GM21360 (cell line): ENCODE measurements at regions not wholly inside any gene's neighbourhood (a gene's known extent, or its start where the extent isn't known, plus 50 kb on each side); places are given as distances from the start of the nearest gene placed in this dataset.
"Not testable (repeated sequence)": the region's sequence is repeated elsewhere in the genome, so short reads cannot be mapped to it uniquely, and the experiment has no call there.

Experiments
- ATAC-seq: cut with Tn5 transposase; IDR thresholded peaks from one replicate; pipeline ENCODE4 v1.9.1; 2021; ENCODE audit warnings: mild to moderate bottlenecking, moderate library complexity; ENCODE audit not compliant: unreplicated experiment

DNA sequence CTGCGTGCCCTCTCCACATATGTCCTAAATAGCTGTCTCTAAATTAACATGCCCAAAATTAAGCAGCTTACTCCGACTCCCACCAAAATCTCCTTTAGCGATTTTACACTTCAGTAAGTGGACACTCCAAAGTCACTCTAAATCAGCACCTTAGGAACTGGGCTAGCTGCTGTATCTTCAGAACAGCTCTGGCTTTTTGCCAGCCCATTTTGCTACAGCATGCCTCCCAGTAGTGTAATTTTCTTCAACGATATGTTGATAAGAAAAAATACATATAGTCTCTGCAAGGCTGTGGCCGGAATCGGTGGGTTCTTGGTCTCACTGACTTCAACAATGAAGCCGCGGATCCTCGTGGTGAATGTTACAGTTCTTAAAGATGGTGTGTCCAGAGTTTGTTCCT, 291.8 kb upstream of the RGPD4 start:
- ATAC-seq = no peak

DNA sequence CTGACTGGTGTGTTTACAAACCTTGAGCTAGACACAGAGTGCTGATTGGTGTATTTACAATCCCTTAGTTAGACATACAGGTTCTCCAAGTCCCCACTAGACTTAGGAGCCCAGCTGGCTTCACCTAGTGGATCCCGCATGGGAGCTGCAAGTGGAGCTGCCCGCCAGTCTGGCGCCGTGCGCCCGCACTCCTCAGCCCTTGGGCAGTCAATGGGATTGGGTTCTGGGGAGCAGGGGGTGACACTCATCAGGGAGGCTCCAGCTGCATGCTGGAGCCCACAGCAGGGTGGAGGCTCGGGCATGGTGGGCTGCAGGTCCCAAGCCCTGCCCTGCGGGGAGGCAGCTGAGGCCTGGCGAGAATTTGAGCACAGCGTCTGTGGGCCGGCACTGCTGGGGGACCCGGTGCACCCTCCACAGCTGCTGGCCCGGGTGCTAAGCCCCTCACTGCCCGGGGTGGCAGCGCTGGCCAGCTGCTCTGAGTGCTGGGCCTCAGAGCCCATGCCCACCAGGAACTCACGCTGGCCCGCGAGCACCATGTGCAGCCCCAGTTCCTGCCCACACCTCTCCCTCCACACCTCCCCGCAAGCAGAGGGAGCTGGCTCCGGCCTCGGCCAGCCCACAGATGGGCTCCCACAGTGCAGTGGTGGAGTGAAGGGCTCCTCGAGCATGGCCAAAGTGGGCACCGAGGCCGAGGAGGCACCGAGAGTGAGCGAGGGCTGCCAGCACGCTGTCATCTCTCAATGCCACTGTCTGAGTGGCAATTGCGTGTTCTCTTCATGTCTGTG, 290.6 kb upstream of the RGPD4 start:
- ATAC-seq = not testable (repeated sequence)

DNA sequence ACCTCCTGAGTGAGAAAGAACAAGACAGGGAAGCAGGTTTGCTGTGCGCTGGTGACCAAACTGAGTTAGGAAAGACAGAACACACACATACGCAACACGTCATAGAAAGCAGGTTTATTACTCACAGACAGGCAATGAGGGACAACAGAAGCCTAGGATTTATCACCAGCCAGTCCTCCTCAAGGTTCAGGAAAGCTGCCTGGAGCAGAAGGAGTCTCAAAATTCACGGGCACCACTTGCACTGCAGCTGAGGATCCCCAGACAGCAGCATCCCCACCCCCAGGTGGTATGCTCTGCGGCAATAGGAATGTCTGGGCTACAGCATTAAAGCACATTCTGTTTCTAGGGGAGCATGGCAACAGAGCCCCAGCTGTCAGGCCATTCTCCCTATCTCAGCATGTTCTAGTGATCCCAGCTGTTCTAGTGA, 284.4 kb upstream of the RGPD4 start:
- ATAC-seq = no peak

DNA sequence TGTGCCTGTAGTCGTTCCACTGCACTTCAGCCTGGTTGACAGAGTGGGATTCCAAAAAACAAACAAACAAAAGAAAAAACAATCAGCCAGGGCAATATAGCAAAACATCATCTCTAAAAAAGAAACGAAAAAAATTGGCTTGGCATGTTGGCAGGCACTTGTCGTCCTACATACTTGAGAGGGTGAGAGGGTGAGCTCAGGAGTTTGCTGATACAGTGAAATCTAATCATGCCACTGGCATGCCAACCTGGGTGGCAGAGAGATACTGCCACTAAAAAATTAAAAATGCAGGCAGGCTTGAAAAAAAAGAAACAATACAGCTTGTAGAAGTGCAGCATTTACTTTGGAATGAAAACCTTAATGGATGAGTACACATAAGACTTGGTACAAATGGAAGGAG, 282.9 kb upstream of the RGPD4 start:
- ATAC-seq = no peak

DNA sequence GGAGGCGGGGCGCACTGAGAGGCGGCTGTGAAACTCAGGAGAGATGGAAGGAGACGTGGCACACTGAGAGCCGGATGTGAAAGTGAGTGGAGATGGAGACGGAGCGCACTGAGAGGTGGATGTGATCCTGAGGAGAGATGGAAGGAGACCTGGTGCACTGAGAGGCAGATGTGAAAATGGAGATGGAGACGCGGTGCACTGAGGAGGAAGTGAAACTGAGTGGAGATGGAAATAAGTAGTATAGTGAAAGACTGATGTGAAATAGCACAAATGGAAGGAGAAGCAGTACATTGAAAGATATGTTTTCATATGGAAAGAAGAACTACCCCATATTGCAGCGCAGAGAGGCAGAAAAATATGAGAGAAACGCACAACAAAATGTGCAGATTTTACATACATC, 281.6 kb upstream of the RGPD4 start:
- no peak for ATAC-seq

DNA sequence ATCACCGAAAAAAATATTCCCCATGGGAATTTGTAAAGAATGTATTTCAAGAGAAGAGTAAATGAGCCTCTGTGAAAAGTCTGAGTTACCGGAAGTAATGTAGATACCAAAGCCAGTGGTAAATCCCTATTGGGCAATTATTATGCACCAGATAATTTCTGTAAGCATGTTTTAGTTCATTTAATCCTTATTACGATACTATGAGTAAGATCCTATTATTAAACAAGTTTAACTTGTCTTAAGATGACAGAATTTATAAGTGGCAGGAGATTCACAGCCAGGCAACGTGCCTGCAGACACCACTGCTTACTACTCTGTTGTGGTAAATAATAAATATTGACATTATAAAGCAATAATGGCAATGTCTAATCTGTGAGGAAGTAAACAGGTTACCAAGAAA, 280.8 kb upstream of the RGPD4 start:
- ATAC-seq = no peak

DNA sequence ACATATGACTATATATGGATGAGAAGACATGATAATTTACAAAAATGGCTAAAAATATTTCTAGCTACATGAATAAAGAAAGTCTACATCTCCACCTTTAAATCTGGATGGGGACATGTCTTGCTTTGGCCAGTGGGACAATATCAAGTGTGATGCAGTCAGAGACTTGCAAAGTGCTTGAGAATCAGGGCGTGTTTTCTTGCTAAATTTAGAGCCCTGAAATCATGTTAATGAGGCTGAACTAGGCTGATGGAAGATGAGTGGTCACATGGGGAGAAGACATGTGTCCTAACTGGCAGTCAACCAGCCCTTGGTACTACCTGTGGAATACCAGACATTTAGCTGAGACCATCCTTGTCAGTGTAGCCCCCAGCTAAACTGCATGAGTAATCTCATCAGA, 278.5 kb upstream of the RGPD4 start:
- ATAC-seq = no peak

DNA sequence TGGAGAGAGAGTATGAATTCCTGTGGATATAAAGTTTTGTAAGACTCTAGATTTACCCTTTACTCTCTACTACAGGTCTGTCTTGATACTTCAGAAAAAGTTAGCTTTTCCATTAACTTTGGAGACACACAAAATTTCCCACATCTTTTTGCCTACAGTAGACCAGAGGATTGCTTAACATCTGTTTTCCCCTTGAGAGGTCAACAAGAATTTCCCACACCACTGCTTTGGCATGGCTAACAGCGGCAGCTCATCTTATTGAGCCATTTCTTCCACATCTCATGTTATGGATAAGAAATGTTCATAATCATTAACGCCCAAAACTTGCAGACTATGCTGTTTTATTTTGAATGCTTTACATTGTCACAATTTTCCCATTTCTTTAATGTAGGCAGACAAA, 273.6 kb upstream of the RGPD4 start:
- ATAC-seq = no peak

DNA sequence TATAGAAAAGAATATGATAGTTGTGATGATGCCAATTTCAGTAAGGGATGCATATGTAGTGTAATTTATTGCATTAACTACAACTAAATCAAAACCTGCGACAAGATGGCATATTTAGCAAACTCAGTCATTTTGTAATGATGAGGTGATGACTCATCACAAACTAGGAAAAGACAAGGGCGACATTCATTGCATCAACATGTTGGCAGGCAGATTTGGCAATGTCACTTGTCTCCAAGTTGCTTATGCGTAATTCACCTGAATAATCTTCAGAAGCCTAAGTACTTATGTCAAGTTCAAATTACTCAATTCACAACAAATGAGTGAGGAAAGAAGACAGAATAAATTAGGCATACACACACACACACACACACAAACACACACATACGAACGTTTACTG, 273.2 kb upstream of the RGPD4 start:
- ATAC-seq = no peak

DNA sequence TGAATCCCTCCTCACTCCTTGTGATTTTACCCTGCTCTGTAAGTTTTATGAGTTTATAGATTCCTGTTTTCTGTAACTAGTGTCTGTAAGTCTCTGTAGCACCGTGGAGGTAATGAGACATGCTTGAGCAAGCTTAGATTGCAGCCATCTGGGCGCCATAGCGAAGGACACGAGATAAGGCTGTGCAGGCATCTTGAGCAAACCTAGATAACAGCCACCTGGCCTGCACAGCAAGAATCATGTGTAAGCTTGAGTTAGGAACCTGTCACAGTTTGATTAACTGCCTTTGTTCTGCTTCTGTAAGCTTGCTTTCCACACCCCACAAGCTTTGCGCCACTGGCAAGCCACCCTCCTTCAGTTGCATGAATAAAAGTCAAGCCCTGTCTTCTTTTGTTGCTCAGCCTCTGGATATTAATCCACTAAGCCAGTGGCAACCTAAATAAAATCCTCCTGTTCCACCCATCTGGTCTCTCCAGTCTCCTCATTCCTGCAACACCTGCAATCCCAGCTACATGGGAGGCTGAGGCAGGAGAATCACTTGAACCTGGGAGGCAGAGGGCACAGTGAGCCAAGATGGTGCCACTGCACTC, 270.6 kb upstream of the RGPD4 start:
- no peak for ATAC-seq

DNA sequence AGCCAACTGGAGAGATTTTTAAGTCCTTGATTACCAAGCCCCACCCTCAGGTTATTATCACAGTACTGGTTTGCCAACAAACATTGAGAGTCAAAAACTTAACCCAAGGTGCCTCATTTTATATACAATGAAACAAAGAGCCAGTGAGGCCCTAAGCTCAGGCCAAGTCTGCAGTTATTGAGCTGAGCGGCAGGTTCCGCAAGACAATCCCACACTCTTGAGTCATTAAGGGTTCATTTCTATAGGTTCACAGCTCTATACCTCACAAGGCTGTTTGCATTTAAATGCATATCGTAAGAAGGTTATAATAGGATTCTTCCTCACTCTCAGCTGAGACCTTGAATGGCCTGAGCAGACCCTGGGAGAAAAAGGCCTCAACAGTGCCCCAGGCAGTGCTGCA, 268.4 kb upstream of the RGPD4 start:
- ATAC-seq = no peak

DNA sequence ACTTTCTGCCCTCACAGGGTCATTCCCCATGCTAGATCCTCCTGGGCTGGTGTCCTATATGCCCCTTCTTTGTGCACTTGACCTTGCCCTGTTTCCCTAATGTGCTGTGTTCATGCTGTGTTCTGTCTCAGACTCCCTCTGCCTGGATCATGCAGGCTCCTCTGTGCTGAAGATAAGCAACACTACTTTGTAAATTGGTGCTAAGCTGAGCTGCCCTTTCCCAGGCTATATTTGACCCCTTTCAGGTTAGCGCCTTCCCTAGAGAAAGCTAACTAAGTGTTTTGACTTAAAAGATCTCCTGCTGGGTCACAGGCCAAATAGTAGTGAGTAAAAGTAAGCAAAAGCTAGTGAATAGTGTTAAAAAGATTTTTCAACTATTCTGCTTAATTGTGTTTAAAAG, 257.2 kb upstream of the RGPD4 start:
- ATAC-seq = no peak

DNA sequence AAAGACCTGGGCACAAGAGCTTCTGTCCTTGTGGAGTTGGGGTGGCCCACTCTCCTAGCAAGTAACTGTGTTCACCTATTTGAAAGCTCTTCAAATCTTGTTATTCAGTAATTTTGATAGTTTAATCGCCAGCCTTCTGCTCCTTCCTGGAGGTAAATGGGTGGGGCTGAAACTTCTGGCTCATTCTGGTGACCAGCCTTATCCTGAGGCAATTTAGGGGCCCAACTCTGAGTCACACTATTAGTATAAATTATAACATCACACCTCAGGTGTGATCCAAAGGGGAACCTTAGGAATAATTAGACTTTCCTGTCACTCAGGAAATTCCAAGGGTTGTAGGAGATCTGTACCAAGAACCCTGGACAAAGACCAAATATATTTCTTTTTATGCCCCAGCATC, 255.8 kb upstream of the RGPD4 start:
- no peak for ATAC-seq

DNA sequence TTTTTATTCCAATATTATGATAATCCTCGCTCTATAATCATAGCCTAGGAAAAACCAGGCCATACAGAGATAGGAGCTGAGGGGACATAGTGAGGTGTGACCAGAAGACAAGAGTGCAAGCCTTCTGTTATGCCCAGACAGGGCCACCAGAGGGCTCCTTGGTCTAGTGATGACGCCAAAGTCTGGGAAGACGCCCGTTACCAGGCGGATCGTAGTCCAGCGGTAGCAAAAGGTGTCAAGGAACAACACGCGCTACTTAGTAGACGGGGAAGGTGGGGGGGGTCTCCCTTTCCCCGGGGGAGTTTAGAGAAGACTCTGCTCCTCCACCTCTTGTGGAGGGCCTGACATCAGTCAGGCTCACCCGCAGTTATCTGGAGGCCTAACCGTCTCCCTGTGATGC, 253.8 kb upstream of the RGPD4 start:
- ATAC-seq = not testable (repeated sequence)

DNA sequence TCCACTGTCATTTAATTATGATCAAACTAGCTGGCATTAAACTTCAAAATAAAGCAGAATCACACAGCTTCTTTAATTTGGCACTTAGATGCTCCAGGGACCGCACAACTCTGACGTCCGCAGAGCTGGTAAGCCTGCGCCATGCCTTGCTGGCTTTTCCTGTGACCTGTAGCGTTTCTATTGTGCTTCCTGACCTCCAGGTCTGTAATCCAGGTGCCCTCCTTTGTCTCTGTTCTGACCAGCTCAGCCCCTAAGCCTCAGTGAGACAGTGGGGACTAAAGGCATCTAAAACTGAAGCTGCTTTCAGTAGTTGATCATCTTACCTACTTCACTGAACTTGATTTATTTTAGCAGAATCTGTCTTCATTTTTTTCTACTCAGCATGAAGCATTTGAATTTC, 249.7 kb upstream of the RGPD4 start:
- ATAC-seq = no peak

DNA sequence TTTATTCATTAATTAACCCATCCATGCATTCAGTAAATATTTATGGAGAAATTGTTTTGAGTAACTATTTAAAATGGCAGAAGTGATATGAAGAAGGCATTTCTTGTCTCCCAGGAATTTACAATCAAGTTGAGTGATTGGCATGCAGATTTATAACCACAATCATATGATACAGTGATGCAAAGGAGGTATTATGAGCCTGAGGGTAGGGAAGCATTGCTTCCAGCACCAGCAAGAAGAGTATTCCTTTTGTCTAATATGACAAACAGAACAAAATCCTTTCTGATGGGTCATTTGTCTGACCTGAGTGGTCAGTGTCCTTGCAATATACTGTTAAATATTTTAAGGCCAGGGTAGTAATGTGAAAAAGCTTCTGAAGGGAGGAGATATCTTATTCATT, 244.2 kb upstream of the RGPD4 start:
- ATAC-seq = no peak

DNA sequence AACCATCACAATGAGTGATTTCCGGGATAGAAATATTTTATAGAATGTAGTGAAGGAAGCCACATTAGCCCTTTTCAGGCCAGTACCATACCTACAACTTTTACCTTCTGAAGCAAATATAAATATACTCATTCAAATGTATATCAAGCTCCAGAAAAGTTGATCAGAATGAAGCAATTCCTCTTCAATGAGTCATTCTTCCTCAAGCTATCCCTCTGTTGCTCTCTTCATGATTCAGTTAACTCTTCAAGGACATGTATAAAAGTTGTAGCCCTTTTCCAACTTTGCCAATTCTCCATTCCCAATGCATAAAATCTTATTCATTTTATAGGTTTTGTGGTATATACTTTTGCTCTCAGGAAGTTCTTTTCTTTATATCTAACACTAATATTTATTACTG, 242.1 kb upstream of the RGPD4 start:
- ATAC-seq = no peak

DNA sequence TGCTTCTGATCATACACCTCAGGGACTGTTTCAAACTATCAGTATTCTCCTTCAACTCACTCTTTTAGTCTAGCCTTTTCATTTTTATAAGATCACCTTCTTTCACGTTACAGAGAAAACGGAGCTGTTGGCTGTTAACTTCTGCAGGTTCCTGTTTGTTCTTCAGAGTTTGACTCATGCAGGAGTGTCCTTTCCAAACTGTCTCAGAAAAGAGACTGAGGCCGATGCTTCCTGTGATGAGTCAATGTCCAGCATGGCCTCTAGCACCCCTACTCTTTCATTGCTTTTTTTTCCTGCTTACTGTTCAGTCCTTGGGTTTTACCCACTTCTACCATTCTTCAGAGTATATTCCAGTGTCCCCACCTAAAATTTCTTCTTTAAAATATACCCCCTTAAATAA, 240.8 kb upstream of the RGPD4 start:
- ATAC-seq = no peak

DNA sequence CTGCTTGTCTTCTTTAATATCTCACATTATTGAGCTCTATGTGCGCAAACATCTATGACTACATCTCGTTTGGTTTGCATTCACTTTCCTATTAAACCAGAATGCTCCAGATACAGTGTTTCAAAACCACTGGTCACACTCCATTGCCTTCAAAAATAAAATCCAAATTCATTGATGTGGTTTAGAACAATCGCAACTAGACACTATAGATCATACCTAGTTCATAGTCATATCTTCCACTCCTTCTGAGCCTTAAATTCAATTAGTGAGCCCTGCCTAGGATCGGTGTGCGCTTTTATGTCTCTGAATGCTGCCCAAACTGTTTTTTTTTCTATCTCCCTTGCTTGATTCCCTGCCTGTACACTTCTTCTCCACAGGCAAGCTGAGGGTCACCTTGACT, 238.5 kb upstream of the RGPD4 start:
- ATAC-seq = no peak

DNA sequence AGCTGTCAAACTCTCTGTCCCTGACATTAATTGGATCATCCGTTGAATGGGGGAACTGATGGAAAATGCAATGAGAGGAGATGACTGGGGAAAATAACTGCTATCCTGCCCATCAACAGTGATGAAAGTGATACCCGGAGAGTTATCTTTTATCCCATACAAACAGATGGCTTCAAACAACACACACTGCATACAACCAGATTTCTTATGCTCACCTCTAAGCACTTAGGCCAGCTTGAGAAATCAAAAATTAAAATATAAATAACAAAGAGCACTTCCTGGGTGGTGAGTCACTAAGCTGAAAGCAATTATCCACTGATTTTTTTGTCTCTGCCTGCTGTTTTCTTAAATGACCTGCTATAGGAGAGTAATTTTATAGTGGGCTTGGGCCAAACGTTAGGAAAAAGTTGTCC, 237.6 kb upstream of the RGPD4 start:
- no peak for ATAC-seq

DNA sequence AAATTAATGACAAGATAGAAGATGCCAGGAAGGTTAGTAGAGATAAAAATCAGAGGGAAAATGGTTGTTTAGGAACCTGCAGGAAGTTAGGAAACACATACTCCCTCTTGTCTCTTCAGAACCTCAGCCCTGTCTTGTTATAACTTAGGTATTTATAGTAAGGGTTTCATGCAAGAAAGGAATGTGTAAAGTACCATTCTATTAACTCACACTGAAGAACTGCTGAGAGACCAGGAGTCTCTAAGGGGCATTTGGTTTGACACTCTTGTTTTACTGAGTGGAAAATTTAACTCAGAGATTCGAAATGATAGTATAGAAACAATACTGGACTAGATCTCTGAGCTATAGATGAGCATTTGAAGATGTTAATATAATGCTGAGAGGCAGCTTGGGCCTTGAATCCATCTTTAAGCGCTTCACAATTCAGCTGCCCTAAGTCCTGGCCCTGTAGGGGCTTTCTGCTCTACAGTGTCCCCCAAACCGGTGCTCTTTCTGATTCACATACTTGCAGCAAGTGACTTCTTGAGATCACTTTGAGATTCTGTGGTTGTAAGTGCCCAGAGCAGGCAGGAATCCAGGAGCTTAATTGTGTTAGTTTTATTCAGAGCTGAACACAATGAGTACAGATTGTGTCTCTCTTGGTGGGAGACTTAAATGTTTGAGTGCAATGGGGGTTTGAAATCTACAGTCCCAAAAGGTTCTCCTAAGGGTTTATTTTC, 235.0 kb upstream of the RGPD4 start:
- no peak for ATAC-seq

DNA sequence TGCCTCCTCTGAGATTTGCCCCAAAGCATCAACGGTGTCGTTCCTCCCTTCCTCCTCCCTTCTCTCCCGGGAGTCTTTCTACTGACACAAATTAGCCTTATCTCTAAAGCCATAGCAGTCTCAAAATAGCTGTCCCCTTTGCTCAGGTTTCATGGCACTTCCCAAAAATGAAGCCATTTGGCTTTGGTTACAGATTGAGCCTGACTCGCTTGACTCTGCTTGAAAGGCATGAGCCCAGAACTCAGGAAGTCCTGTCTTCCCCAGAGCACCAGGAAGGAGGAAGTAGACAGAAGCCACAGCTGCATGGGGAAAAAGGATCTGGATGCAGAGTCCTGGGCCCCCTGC, 234.4 kb upstream of the RGPD4 start:
- ATAC-seq = no peak
